Duodenal mucosa (tissue), 2 donors: ENCODE measurements at regions not wholly inside any gene's neighbourhood (a gene's known extent, or its start where the extent isn't known, plus 50 kb on each side); places are given as distances from the start of the nearest gene placed in this dataset.

Source experiments
- H3K27ac ChIP-seq: one replicate; pipeline ENCODE4 v1.7.0; 2013; ENCODE audit warnings: low read depth, low read length
- H3K27me3 ChIP-seq, 2 donors: one replicate each; pipeline ENCODE4 v1.7.0; 2013; ENCODE audit warnings: low read length in 2 of 2, control low read depth in 1 of 2; ENCODE audit not compliant: insufficient read depth in 2 of 2, control insufficient read depth in 1 of 2
- H3K36me3 ChIP-seq, 2 donors: one replicate each; pipeline ENCODE4 v1.7.0; 2013; ENCODE audit warnings: low read length in 2 of 2, control low read depth in 1 of 2; ENCODE audit not compliant: insufficient read depth in 2 of 2, control insufficient read depth in 1 of 2
- H3K4me1 ChIP-seq, 2 donors: one replicate each; pipeline ENCODE4 v1.7.0; 2013; ENCODE audit warnings: low read length in 2 of 2, control low read depth in 1 of 2; ENCODE audit not compliant: insufficient read depth in 2 of 2, control insufficient read depth in 1 of 2
- H3K4me3 ChIP-seq, 2 donors: one replicate each; pipeline ENCODE4 v1.7.0; 2013; ENCODE audit warnings: low read length in 2 of 2, low read depth in 1 of 2
- H3K9ac ChIP-seq, 2 donors: one replicate each; pipeline ENCODE4 v1.7.0; 2013; ENCODE audit warnings: low read length in 2 of 2, low read depth in 1 of 2
- H3K9me3 ChIP-seq, 2 donors: one replicate each; pipeline ENCODE4 v1.7.0; 2013; ENCODE audit warnings: low read length in 2 of 2, control low read depth in 1 of 2; ENCODE audit not compliant: control insufficient read depth in 1 of 2

DNA sequence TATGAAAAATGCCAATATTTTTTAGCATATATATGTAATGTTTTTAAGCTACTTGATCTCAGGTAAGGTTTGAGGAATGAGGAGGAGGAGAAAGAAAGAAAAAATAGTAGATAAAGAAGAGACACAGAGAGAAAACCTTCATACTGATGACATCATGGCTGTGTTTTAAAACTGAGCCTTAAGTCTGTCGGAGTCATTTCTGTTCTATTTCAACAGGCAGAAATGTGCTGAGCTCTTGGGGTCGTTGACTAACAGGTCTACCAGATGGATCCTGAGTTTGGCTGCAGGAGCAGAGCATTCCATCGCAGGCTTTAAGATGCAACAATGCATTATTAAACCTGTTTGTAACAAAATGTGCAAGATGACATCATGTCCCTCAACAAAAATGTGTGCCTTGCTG is 356.0 kb downstream of the TGFB2 start:
- Histone ChIP-seq H3K4me3 (no peak overlapping the region), H3K4me1 (no peaks in the 10 kb centered on the region), H3K9ac (no peak overlapping the region), H3K9me3 (no peaks in the 10 kb centered on the region), H3K36me3 (no peaks in the 10 kb centered on the region), H3K27me3 (no peaks in the 10 kb centered on the region), H3K27ac (no peak overlapping the region)

DNA sequence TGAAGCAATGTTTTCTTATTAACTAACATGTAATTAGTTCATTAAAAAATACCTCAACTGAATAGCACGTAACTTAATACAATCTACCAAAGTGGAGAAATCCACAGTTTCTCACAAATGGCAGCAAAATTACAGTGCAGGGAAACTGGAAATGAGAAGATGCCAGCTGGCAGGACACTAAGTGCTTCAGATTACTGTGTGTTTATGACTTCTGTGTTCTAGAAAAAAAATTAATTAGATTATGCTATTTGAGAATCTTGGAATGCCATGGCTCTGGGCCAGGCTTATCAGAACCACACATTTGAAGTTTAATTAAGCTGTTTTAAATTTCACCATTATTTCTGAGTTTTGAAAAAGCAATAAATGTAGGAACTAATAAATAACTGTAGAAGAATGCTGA is 357.6 kb downstream of the TGFB2 start:
- Histone ChIP-seq H3K36me3 (no peaks in the 10 kb centered on the region), H3K9me3 (no peaks in the 10 kb centered on the region), H3K27ac (no peak overlapping the region), H3K9ac (no peak overlapping the region), H3K27me3 (no peaks in the 10 kb centered on the region), H3K4me3 (no peak overlapping the region), H3K4me1 (no peaks in the 10 kb centered on the region)

DNA sequence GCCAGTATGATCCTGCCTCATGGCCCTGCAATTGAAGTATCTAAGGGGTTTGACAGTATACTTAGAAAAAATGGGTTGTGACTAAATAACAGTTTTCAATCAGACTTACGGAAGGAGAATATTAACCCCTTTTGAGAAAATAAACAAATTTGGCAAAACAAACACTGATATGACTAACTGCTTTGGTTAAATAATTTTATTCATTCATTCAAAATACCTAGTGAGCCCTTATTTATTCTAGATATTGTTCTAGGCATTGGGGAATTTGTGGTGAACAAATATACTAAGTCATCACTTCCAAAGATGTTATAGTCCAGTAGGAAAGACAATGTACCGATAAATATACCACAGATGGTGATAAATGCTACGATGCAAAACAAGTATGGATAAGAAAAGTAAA is 358.7 kb downstream of the TGFB2 start:
- H3K4me1 ChIP-seq: no peaks in the 10 kb centered on the region
- no peaks in the 10 kb centered on the region for H3K36me3 ChIP-seq
- H3K4me3 ChIP-seq: no peak overlapping the region
- no peaks in the 10 kb centered on the region for H3K9me3 ChIP-seq
- no peak overlapping the region for H3K27ac ChIP-seq
- no peaks in the 10 kb centered on the region for H3K27me3 ChIP-seq
- H3K9ac ChIP-seq: no peak overlapping the region

DNA sequence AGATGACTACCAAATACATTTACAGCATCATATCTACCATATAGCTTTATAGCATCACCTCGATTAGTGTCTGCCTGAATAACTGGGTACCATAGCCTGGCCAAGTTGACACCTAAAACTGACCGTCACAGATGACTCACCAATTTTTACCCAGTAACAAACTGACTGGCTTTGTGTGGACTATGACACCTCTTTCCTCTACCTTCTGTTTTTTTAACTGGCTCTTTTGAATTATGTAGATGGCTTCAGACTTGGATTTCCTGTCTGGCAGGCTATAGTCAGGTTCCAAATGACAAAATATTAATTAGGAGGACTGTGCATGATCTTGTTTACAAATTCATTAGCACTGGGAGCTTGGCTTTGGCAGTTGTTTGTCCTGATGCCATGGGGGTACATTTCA is 360.3 kb downstream of the TGFB2 start:
- Histone ChIP-seq H3K27me3 (no peaks in the 10 kb centered on the region), H3K4me1 (no peaks in the 10 kb centered on the region)

DNA sequence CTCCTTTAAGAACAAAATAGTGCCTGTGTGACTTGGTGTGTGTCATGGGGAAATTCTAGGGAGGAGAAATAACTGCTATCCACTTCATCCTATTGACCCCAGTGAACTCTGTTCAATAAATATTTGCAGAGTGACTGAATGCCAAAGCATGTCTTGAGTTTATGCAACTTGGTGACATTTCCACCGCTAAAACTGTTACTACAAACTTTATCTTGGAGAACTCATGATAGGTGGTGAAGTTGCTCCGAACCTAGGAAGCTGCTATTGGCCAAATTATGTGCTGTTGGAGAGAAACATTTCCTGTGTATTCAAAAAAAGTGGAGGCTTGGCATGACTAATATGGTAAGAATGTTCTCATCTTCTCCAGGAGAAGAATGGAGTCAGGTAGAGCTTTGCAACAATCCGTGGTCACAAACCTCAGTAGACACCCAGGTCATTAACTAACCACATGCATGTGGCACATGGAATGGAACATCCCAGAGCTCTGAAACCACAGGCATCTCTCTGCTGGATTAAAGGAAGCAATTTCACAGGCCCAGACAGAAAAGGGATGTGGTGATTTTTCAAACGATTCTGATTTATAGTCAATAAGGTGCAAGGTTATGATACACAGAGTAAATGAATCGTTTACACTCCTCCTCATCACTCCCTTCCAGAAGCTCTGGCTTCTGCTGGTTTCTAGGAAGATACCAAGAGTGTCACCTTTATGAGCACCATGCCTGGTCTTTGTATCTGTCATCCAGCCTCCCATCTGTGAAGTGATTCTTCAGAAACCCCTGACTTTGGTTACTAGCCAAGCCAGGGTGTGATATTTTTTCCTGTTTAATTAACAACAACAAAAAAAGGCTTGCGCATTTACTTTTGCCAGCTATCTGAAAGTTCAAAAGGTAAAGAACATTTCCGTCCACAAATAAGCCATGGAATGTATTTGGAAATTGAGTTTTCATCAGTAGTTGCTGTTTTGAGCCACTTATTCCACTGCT is 361.1 kb downstream of the TGFB2 start:
- no peaks in the 10 kb centered on the region for H3K27me3 ChIP-seq
- H3K4me3 ChIP-seq: no peak overlapping the region
- no peaks in the 10 kb centered on the region for H3K36me3 ChIP-seq

More for the DNA sequence above, 360.3 kb downstream of the TGFB2 start:
- no peak overlapping the region for H3K27ac ChIP-seq
- H3K9ac ChIP-seq: no peak overlapping the region
- H3K9me3 ChIP-seq: no peaks in the 10 kb centered on the region
- no peaks in the 10 kb centered on the region for H3K36me3 ChIP-seq
- no peak overlapping the region for H3K4me3 ChIP-seq

DNA sequence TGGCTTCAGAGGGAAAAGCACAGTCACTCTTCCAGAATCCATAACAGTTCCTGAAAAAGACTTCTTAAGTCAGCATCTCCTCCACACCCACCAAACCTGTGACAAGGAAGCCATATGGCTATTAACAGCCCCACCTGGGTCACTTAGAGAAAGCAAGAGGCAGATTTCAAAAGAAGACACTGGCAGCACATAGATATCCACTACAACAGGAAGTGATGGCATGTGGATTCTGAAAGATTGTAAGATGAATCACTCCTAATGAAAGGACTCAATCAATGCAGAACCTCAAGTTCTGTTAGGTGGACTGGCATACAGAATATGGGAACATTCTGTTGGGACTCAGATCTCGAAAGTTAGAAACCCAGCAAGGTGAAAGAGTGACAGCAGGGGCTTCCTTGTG is 365.9 kb downstream of the TGFB2 start:
- Histone ChIP-seq H3K27me3 (no peaks in the 10 kb centered on the region), H3K4me1 (no peaks in the 10 kb centered on the region), H3K27ac (no peak overlapping the region)

More for the DNA sequence above, 361.1 kb downstream of the TGFB2 start:
- Histone ChIP-seq H3K9me3 (no peaks in the 10 kb centered on the region), H3K9ac (no peak overlapping the region), H3K27ac (no peak overlapping the region), H3K4me1 (no peaks in the 10 kb centered on the region)

DNA sequence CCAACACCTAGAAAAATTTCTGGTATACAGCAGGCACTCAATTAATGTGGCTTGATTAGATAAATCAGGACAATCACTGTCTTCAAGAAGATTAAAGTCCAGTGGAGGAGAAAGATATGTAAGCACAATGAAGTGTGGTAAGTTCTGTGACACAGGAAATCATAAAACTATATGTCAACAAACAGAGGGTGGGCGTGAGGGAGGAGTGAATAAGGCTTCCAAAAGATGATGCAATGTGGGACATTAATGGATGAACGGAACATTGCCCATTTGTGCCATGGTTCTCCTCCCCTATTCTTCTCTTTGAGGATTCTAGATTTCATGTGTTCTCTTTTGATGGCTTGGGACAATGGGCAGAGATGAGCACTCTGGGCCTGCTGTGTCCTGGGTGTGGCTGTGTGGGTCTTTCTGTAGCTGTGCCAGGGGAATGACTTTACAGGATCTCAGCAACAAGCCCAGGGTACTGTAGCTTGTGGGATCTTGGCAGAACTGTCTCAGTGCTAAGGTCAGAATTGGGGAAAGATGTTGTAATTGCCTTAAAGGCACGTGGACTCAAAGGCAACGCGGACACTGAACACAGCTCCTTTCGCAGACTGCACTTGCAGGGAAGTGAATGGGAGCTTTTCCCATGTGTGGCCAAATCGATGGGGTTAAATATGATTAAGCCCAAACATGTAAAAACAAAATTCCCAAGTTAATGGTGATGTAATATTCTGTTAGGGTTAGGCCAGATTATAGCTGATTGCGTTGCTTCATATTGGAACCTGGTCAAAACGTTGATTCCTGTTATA is 366.9 kb downstream of the TGFB2 start:
- Histone ChIP-seq H3K4me3 (no peak overlapping the region), H3K4me1 (no peaks in the 10 kb centered on the region), H3K9ac (no peak overlapping the region), H3K9me3 (no peaks in the 10 kb centered on the region), H3K36me3 (no peaks in the 10 kb centered on the region), H3K27ac (no peak overlapping the region), H3K27me3 (no peaks in the 10 kb centered on the region)

More for the DNA sequence above, 365.9 kb downstream of the TGFB2 start:
- Histone ChIP-seq H3K9ac (no peak overlapping the region), H3K36me3 (no peaks in the 10 kb centered on the region), H3K4me3 (no peak overlapping the region), H3K9me3 (no peaks in the 10 kb centered on the region)

DNA sequence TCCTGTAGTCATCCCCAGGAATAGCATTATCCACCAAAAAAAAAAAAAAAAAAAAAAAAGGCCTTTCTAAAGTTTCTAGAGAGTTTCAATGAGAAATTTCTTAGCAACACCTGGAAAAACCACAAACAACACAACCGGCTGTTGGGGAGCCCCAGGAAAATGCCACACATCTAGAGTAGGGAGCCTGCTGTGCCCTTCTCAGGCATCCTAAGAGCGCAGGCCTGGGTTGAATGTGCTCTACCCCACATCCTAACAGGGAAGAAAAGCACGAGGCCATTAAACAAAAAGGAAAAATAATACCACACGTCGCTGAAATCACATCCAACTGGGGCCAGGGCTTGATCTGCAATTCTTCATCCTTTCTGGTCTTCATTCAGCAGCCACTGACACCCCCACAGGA is 367.5 kb downstream of the TGFB2 start:
- Histone ChIP-seq H3K9me3 (no peaks in the 10 kb centered on the region), H3K4me3 (no peak overlapping the region), H3K4me1 (no peaks in the 10 kb centered on the region), H3K36me3 (no peaks in the 10 kb centered on the region), H3K27ac (no peak overlapping the region), H3K9ac (no peak overlapping the region), H3K27me3 (no peaks in the 10 kb centered on the region)

DNA sequence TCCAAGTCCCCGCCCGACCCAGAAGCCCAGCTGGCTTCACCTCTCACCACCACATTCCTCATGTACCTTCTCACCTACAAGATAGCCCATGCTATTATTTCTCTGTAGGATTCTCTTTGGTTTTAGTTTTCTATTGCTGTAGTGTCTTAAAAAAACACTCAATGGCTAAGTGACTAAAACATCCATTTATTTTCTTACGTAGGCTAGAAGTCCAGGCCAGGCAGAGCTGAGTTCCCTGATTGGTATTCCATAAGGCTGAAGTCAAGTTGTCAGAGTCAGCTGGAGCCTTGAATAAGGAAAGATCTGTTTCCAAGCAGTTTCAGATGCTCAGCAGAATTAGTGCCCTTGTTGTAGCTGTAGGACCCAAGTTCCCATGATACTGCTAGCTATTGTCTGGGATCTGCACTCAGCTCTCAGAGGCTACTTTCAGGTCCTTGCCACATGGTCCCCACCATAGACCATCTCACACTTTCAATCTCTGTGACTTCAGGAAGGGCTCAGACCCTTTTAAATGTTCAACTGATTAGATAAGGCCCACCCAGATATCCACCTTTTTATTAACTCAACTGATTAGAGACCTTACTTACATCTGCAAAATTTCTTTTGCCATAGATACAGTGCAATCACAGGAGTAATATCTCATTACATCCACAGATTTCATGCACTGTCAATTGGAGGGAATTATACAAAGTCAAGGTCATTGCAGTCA is 371.0 kb downstream of the TGFB2 start:
- H3K36me3 ChIP-seq: no peaks in the 10 kb centered on the region
- no peaks in the 10 kb centered on the region for H3K4me1 ChIP-seq
- H3K27ac ChIP-seq: no peak overlapping the region
- no peaks in the 10 kb centered on the region for H3K9me3 ChIP-seq
- no peaks in the 10 kb centered on the region for H3K27me3 ChIP-seq
- H3K4me3 ChIP-seq: no peak overlapping the region
- no peak overlapping the region for H3K9ac ChIP-seq

DNA sequence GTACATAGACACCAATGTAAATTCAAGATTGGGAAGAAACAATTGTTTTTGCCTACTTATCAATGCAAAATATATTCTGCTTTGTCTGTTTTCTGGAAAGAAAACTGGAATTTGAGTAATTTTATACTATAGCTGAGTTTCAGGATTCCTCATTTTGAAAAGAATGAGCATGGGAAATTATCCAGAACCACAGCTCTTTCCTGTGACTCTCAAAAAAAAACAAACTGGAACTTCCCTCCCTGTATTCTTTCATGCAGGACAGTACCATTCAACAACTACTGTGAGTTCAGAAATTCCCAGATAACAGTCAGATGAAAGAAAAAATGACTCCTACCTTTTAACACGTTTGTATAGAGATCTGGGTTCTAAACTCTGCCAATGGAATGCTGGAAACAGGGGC is 372.4 kb downstream of the TGFB2 start:
- Histone ChIP-seq H3K9ac (no peak overlapping the region), H3K9me3 (no peaks in the 10 kb centered on the region), H3K36me3 (no peaks in the 10 kb centered on the region), H3K4me3 (no peak overlapping the region), H3K27ac (no peak overlapping the region), H3K4me1 (no peaks in the 10 kb centered on the region), H3K27me3 (no peaks in the 10 kb centered on the region)
